K562 (cell line): ENCODE measurements at regions not wholly inside any gene's neighbourhood (a gene's known extent, or its start where the extent isn't known, plus 50 kb on each side); places are given as distances from the start of the nearest gene placed in this dataset.

Experiments used
- ATAC-seq: fragments of 200-7000 bp; cut with Tn5 transposase; 3 replicates; pipeline ENCODE4 v1.9.1; 2020; ENCODE audit warnings: moderate library complexity
- BruUV-seq: library from RNA; stranded (reverse); fragments of 400-500 nt; replicated peaks from 2 replicates; lab custom pipeline; 2021; lab: Mats Ljungman, UMichigan
- CTCF ChIA-PET: fragments of 300-600 bp; formaldehyde crosslinking; extraction: SDS; loops from one replicate; lab custom pipeline; 2021; ENCODE audit warnings: low intra/inter-chr PET ratio; lab: Yijun Ruan, JAX
- POLR2A ChIA-PET: fragments of 300-600, 350-650 bp; sonication (Branson Sonifier 250); formaldehyde crosslinking; extraction: SDS; loops from one replicate; lab custom pipeline; 2021; ENCODE audit warnings: antibody characterized with exemption, inconsistent platforms; lab: Yijun Ruan, JAX
- DNase-seq, 4 experiments: peaks; one replicate each; pipeline versions ENCODE4 v3.0.0 to v3.0.0-alpha.2; 2011 to 2018; ENCODE audit warnings: low spot score in 3 of 4, mixed read lengths in 3 of 4; ENCODE audit errors: extremely low read depth in 1 of 4
- FAIRE-seq: peaks from 2 replicates; lab custom pipeline; 2011; peaks lifted over from hg19 to GRCh38; lab: Jason Lieb, UNC
- H2AFZ ChIP-seq: 2 replicates; pipeline ENCODE4 v1.6.0; 2011; ENCODE audit warnings: low read depth, low read length, control low read depth, inconsistent platforms
- H3K27ac ChIP-seq: fragments of 200-600 bp; 3 replicates; pipeline ENCODE4 v1.8.0; 2011; ENCODE audit warnings: low read depth, mild to moderate bottlenecking, control low read depth, inconsistent platforms, low read length, moderate library complexity, mixed read lengths; ENCODE audit errors: extremely low read depth
- H3K27me3 ChIP-seq, 2 experiments: fragments of 300-600 bp in 1 of 2; 2 replicates in 1 of 2; 3 replicates in 1 of 2; pipeline versions ENCODE4 v1.6.0 to v1.8.0; 2011; ENCODE audit warnings: inconsistent platforms in 2 of 2, low read length in 2 of 2, mild to moderate bottlenecking in 1 of 2, mixed read lengths in 1 of 2, moderate library complexity in 1 of 2; ENCODE audit not compliant: control insufficient read depth in 2 of 2, insufficient read depth in 2 of 2
- H3K36me3 ChIP-seq: fragments of 300-600 bp; 3 replicates; pipeline ENCODE4 v1.8.0; 2011; ENCODE audit warnings: mild to moderate bottlenecking, low read length, inconsistent platforms; ENCODE audit not compliant: control insufficient read depth, insufficient read depth
- H3K4me1 ChIP-seq, 2 experiments: fragments of 200-600 bp in 1 of 2; replicated peaks in 1 of 2; 2 replicates in 1 of 2; 3 replicates in 1 of 2; pipeline versions ENCODE4 v1.5.1 to v1.8.0; 2011; ENCODE audit warnings: inconsistent platforms in 2 of 2, low read length in 2 of 2, mild to moderate bottlenecking in 1 of 2, mixed read lengths in 1 of 2, moderate library complexity in 1 of 2; ENCODE audit not compliant: control insufficient read depth in 2 of 2, insufficient read depth in 2 of 2
- H3K4me2 ChIP-seq: 2 replicates; pipeline ENCODE4 v1.6.1; 2011; ENCODE audit warnings: low read length, control low read depth, inconsistent platforms, mixed read lengths; ENCODE audit not compliant: insufficient read depth
- H3K4me3 ChIP-seq: fragments of 200-600 bp; sonication (generic), shearing (Covaris generic); 2 replicates; pipeline ENCODE4 v1.5.1; 2016; ENCODE audit warnings: control low read depth, inconsistent platforms
- H3K79me2 ChIP-seq: fragments of 200-600 bp; 3 replicates; pipeline ENCODE4 v1.8.0; 2011; ENCODE audit warnings: low read length, inconsistent platforms; ENCODE audit not compliant: control insufficient read depth, insufficient read depth
- H3K9ac ChIP-seq, 2 experiments: 2 replicates each; pipeline versions ENCODE4 v1.6.0 to v1.6.1; 2011; ENCODE audit warnings: low read depth in 2 of 2, low read length in 2 of 2, control low read depth in 1 of 2, inconsistent platforms in 1 of 2, mild to moderate bottlenecking in 1 of 2, mixed read lengths in 1 of 2; ENCODE audit not compliant: insufficient read depth in 1 of 2
- H3K9me1 ChIP-seq: one replicate; pipeline ENCODE4 v1.6.0; 2011; ENCODE audit warnings: inconsistent platforms, mild to moderate bottlenecking, low read length, moderate library complexity; ENCODE audit not compliant: control insufficient read depth, insufficient read depth
- H3K9me3 ChIP-seq: replicated peaks from 2 replicates; pipeline ENCODE4 v1.5.1; 2011; ENCODE audit warnings: low read depth, low read length, inconsistent platforms; ENCODE audit not compliant: control insufficient read depth, insufficient read depth
- H4K20me1 ChIP-seq: replicated peaks from 2 replicates; pipeline ENCODE4 v1.6.1; 2011; ENCODE audit warnings: low read length, inconsistent platforms, mixed read lengths; ENCODE audit not compliant: control insufficient read depth, insufficient read depth
- ATF3 ChIP-seq, 2 experiments: fragments of 450-650 bp in 1 of 2; sonication (generic) in 1 of 2; formaldehyde crosslinking in 1 of 2; IDR thresholded peaks in 1 of 2; conservative IDR thresholded peaks in 1 of 2; 2 replicates each; pipeline versions ENCODE4 v1.6.1 to v1.8.1; 2016 to 2023; ENCODE audit warnings: mild to moderate bottlenecking in 2 of 2, moderate library complexity in 2 of 2, inconsistent platforms in 1 of 2, missing genetic modification reagents in 1 of 2
- ATF4 ChIP-seq: fragments of 450-650 bp; formaldehyde crosslinking; IDR thresholded peaks from 2 replicates; pipeline ENCODE4 v1.4.0; 2022; ENCODE audit warnings: mild to moderate bottlenecking, moderate library complexity
- BCL6 ChIP-seq: fragments of 250-450 bp; sonication (Bioruptor Pico); IDR thresholded peaks from 2 replicates; pipeline ENCODE4 v1.4.0; 2020
- BRD4 ChIP-seq: fragments of 200-600 bp; sonication (generic); IDR thresholded peaks from 2 replicates; pipeline ENCODE4 v1.6.1; 2017; ENCODE audit warnings: inconsistent platforms
- CXXC5 ChIP-seq: fragments of 250-450 bp; sonication (Bioruptor Pico); IDR thresholded peaks from 2 replicates; pipeline ENCODE4 v1.8.0; 2022; ENCODE audit warnings: inconsistent platforms, mild to moderate bottlenecking, moderate library complexity
- EZH2 ChIP-seq: IDR thresholded peaks from 2 replicates; pipeline ENCODE4 v1.6.1; 2012; ENCODE audit warnings: low read depth, mild to moderate bottlenecking, inconsistent platforms, low read length, borderline replicate concordance
- GABPA ChIP-seq: fragments of 200-800 bp; sonication (Bioruptor generic); conservative IDR thresholded peaks from 2 replicates; pipeline ENCODE4 v1.6.1; 2016; ENCODE audit warnings: low read depth, missing genetic modification characterization, missing compliant biosample characterization
- HBP1 ChIP-seq: fragments of 450-650 bp; formaldehyde crosslinking; IDR thresholded peaks from 2 replicates; pipeline ENCODE4 v1.4.0; 2022; ENCODE audit warnings: missing genetic modification characterization
- HSF4 ChIP-seq: fragments of 250-450 bp; sonication (Bioruptor Pico); IDR thresholded peaks from 2 replicates; pipeline ENCODE4 v2.1.2; 2022; ENCODE audit warnings: mild to moderate bottlenecking, moderate library complexity, borderline replicate concordance
- NR0B1 ChIP-seq: fragments of 450-650 bp; IDR thresholded peaks from one replicate; pipeline ENCODE4 v1.6.1; 2018; ENCODE audit warnings: mild to moderate bottlenecking, moderate library complexity; ENCODE audit not compliant: partially characterized antibody
- PKNOX1 ChIP-seq: fragments of 450-650 bp; IDR thresholded peaks from 2 replicates; pipeline ENCODE4 v1.6.1; 2016
- TAF15 ChIP-seq: fragments of 200-400 bp; formaldehyde crosslinking; IDR thresholded peaks from 2 replicates; pipeline ENCODE4 v1.6.1; 2017; ENCODE audit warnings: mild to moderate bottlenecking, low read depth, low read length, moderate library complexity
- TFAM ChIP-seq: fragments of 250-450 bp; sonication (Bioruptor Pico); conservative IDR thresholded peaks from 2 replicates; pipeline ENCODE4 v1.5.0; 2021; ENCODE audit warnings: mild to moderate bottlenecking, moderate library complexity
- TRIM25 ChIP-seq: fragments of 450-650 bp; IDR thresholded peaks from 2 replicates; pipeline ENCODE4 v1.7.0; 2016; ENCODE audit warnings: borderline replicate concordance
- ZKSCAN1 ChIP-seq: fragments of 150-350 bp; IDR thresholded peaks from 2 replicates; pipeline ENCODE4 v1.6.1; 2016; ENCODE audit warnings: low read depth, low read length
- ZNF23 ChIP-seq: fragments of 250-450 bp; sonication (Bioruptor Pico); IDR thresholded peaks from 2 replicates; pipeline ENCODE4 v1.4.0; 2020; ENCODE audit warnings: mild to moderate bottlenecking
- WGBS: fragments of 100-300 bp; shearing (Covaris generic); methylation state at CpG from one replicate; pipeline ENCODE4 v1.1.6; 2016; ENCODE audit warnings: low coverage, mixed read lengths; ENCODE audit not compliant: insufficient coverage; ENCODE audit errors: missing lambda C conversion rate; 5-methylcytosine and 5-hydroxymethylcytosine counted together
- in situ Hi-C: fragments of 300-500 bp; cut with MboI; formaldehyde crosslinking; loops from 4 replicates; pipeline ENCODE4 v1.15.0; 2018; ENCODE audit warnings: inconsistent platforms, mixed read lengths
- intact Hi-C: fragments of 100-400 bp; cut with micrococcal nuclease; formaldehyde crosslinking; loops from 2 replicates; pipeline ENCODE4 v1.14.2; 2022

- Histone ChIP-seq H3K4me3 (no peak overlapping the region), H2AFZ (no peak overlapping the region), H3K9me1 (no peaks in the 10 kb centered on the region), H3K4me1 (no peaks in the 10 kb centered on the region), H3K79me2 (no peaks in the 10 kb centered on the region), H4K20me1 (no peaks in the 10 kb centered on the region), H3K36me3 (no peaks in the 10 kb centered on the region), H3K9me3 (no peaks in the 10 kb centered on the region), H3K27ac (no peak overlapping the region), H3K4me2 (no peak overlapping the region), H3K9ac (no peak overlapping the region), H3K27me3 (no peaks in the 10 kb centered on the region; a peak in 1 of 5 replicates)
- in situ Hi-C loops (no loop called here), intact Hi-C loops (no loop called here)
- no TSS peak for BruUV-seq
- ATAC-seq (no peak), DNase-seq (no peak), FAIRE-seq (no peak)
- ChIA-PET CTCF (no interaction called here), POLR2A (no interaction called here)
- 0% methylated on average over 6 of the region's 7 CpGs for WGBS
- TF ChIP-seq CXXC5 (CRISPR knock-in tag) (no peak), BRD4 (no peak), TFAM (CRISPR knock-in tag) (no peak), ZNF23 (CRISPR knock-in tag) (no peak), NR0B1 (no peak), PKNOX1 (no peak), ATF3 (IDR thresholded peaks at IDR 0.05) (no peak), ATF3 (CRISPR knock-in tag; conservative IDR thresholded peaks at IDR 0.05) (no peak), ZKSCAN1 (no peak), TRIM25 (no peak), TAF15 (no peak), ATF4 (CRISPR knock-in tag) (no peak), HBP1 (no peak), BCL6 (no peak), HSF4 (CRISPR knock-in tag) (no peak), GABPA (tag) (no peak), EZH2 (no peak)
Observed at GRCh38 chr22:48350456-48350855, 1477.2 kb downstream of the BRD1 start.
